GM18858 (cell line): ENCODE measurements at regions not wholly inside any gene's neighbourhood (a gene's known extent, or its start where the extent isn't known, plus 50 kb on each side); places are given as distances from the start of the nearest gene placed in this dataset.
A peak's percentile ranks its signal among the peaks of the same experiment; 100 is the strongest.
"Not testable (repeated sequence)": the region's sequence is repeated elsewhere in the genome, so short reads cannot be mapped to it uniquely, and the experiment has no call there.

Experiments used
- ATAC-seq: cut with Tn5 transposase; IDR thresholded peaks from one replicate; pipeline ENCODE4 v1.9.1; 2021; ENCODE audit not compliant: unreplicated experiment

DNA sequence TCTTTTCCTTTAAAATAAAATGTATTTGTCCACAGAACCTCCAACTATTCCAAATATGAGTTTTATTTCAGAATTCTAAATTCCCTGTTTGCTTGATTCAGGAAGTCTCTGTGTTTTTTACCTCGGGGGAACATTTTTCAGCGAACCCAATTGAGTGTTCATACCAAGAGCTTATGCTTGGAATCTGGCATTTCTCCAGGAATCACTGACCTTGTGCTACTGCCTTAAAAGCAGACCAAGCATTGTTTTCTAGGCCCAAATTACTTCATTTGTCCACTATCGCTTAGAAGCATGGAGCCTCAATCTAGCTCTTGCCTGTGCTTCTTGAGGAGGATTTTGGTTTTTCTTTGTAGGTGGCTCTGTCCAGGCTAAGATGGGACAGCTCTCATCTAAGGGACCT is 59.4 kb downstream of the EBLN1 start:
- no peak for ATAC-seq

GRCh38 chr10:22156750-22157149 is 61.1 kb downstream of the EBLN1 start:
- ATAC-seq = no peak

DNA sequence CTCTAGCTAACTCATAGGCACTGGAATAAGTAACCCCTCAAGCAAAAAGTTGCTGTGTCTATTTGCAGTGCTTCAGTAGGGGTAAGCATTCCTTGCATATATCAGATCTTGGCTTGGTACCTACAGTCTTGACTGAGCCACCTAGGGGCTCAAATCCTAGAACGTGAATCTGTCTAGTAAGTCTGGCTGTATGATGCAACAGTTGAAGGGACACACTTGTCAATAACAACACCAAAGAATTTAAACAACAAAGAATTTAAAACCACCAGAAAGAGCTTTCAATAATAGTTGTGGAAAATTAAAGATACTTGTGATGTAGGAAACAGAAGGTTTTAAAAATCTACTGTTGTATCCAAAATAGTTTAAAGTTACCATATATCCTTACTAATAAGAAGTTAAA is 65.4 kb downstream of the EBLN1 start:
- ATAC-seq = no peak

- no peak for ATAC-seq
Measured at GRCh38 chr10:22150842-22151241, 67.0 kb downstream of the EBLN1 start.

GRCh38 chr10:22148961-22149360 is 68.9 kb downstream of the EBLN1 start:
- no peak for ATAC-seq

DNA sequence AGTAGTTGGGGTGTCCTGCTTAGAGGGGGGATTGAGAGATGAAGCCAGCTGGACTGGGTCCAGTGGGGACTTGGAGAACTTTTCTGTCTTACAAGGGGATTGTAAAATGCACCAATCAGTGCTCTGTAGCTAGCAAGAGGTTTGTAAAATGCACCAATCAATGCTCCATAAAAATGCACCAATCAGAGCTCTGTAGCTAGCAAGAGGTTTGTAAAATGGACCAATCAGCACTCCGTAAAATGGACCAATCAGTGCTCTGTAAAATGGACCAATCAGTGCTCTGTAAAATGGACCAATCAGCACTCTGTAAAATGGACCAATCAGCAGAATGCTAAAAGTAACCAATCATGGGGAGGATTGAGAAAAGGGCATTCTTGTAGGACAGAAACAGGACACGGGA is 71.9 kb downstream of the EBLN1 start:
- not testable (repeated sequence) for ATAC-seq

- no peak for ATAC-seq
Measured at GRCh38 chr10:22137542-22137941, 80.3 kb downstream of the EBLN1 start.

DNA sequence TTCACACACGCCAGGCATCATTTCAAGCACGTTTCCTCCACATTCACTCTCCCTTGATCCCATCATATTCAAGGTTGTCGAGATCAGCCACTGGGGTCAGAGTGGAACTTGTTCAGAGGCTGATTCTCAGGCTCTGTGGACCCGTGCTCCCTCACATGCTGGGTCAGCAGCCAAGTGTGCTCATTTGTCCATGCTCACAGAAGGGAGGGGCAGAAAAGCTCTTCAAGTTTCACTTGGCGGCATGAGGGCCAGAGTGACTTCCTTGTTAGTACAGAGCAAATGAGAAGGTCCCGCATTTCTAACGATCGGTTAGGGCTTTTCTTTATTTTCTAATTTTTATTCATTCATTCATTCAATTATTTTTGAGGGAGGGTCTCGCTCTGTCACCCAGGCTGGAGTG is 82.2 kb downstream of the EBLN1 start:
- ATAC-seq = no peak

- ATAC-seq = peak; percentile 77
Measured at GRCh38 chr10:22133749-22134624, 83.8 kb downstream of the EBLN1 start.

GRCh38 chr10:22130824-22131223 is 87.0 kb downstream of the EBLN1 start:
- not testable (repeated sequence) for ATAC-seq

DNA sequence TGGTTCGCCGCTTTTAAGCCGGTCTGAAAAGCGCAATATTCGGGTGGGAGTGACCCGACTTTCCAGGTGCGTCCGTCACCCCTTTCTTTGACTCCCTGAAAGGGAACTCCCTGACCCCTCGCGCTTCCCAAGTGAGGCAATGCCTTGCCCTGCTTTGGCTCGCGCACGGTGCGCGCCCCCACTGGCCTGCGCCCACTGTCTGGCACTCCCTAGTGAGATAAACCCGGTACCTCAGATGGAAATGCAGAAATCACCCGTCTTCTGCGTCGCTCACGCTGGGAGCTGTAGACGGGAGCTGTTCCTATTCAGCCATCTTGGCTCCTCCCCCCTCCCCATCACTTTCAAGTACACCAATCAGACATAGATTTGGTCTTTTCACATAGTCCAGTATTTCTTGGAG is 88.2 kb downstream of the EBLN1 start:
- ATAC-seq = not testable (repeated sequence)

DNA sequence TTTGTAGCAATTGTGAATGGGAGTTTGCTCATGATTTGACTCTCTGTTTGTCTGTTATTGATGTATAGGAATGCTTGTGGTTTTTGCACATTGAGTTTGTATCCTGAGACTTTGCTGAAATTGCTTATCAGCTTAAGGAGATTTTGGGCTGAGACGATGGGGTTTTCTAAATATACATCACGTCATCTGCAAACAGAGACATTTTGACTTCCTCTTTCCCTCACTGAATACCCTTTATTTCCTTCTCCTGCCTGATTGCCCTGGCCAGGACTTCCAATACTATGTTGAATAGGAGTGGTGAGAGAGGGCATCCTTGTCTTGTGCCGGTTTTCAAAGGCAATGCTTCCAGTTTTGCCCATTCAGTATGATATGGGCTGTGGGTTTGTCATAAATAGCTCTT is 96.6 kb downstream of the EBLN1 start:
- not testable (repeated sequence) for ATAC-seq

- not testable (repeated sequence) for ATAC-seq
Measured at GRCh38 chr10:22120072-22120471, 97.7 kb downstream of the EBLN1 start.

GRCh38 chr10:22119575-22119974 is 98.2 kb downstream of the EBLN1 start:
- ATAC-seq = not testable (repeated sequence)

DNA sequence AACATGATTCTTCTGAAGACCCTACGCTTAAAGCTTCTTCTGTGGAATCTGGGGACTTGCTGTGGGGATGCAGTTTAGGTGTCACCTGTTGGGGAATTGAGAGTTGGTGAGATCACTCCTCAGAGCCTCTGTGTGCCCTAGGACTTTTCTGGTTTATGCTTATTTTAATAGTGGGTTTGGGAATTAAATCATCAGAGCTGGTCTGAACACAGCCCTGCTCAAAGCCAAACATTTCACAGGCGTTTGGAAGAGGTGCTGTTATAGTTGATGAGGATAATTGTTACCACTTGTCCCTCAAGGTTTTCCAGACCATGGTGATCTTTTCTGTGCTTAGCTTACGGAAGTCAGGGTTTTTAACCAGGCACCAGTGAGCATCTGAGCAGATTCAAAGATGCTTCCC is 106.1 kb downstream of the EBLN1 start:
- ATAC-seq = no peak

DNA sequence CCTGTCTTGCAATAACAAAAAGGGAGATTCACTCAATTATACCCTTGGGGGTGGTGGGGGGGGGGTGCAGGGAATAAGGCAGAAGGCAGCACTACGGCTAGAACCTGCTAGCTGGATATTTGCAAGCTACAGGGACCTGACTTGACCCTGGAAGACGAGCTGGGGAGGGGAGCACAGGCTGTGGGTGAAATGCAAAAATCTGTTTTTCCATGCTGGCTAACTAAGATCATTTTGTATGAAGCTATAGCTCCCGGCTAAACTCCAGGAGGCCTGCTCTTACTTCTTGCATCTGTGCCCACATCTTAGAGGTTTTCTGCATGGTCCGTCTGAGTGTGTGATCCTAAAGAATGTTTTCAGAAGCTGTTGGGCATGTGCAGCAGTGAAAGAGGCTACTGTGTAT is 106.6 kb downstream of the EBLN1 start:
- ATAC-seq = no peak

GRCh38 chr10:22110761-22111160 is 107.1 kb downstream of the EBLN1 start:
- ATAC-seq = no peak

DNA sequence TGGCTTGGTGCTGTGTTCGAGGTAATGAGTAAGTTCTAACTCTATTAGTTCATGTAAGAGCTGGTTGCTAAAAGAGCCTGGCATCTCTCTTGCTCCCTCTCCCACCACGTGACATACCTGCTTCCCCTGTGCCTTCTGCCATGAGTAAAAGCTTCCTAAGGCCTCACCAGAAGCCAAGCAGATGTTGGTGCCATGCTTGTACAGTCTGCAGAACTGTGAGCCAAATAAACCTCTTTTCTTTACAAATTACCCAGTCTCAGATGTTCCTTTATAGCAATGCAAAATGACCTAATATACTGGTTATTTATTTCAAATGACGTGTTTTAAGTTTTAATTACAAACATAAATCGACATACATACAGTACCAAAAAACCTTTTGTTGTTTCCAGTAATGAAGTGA is 101.7 kb upstream of the DNAJC1 start:
- ATAC-seq = no peak

DNA sequence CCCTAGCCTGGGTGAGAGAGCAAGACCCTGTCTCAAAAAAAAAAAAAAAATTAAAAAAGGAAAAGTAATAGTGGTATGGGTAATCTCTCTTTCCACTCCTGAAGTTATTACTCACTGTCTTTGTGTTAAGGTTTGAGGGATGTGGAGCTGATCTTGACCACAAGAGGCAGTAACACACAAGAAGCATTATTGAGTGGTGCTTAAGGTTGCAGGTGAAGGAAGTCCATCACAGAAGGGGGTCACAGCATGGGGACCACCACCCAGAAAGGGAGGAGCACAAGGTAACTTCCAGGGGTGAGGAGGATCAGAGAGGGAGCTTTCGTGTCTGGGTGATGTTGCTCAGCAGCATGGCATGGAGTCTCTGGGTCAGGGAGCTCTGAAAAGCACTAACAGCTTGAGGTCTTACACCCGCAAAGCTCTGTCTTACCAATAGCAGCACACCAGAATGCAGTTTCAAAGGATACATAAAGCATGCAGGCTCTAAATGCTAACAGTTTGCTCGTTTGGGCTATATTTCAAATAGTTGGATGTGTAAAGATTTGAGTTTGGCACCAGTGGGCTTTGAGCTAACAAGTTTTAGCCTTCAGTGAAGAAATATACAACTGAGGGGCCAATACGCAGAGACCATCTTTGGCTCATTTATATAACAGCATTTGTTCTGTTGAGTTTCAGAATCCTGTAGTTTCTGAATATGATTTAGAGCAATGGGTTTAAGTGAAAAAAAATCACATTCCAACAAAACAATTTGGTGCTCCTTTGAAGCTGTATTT is 100.4 kb upstream of the DNAJC1 start:
- ATAC-seq = no peak

DNA sequence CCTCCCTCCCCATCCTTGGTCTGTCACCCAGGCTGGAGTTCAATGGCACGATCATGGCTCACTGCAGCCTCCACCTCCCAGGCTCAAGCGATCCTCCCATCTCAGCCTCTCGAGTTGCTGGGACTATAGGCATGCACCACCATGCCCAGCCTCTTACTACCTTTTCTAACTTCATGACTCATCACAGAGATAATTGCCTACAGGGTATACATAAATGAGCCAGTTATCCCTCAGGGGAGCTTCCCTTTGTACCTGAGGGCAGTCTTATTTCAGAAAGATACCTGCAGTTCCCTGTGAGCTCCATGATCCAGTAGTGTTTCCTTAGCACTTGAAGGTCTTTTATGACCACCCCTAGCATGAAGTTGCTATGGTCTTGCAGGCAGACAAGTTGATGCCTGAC is 94.2 kb upstream of the DNAJC1 start:
- ATAC-seq = no peak

- not testable (repeated sequence) for ATAC-seq
Measured at GRCh38 chr10:22091260-22091659, 87.7 kb upstream of the DNAJC1 start.

DNA sequence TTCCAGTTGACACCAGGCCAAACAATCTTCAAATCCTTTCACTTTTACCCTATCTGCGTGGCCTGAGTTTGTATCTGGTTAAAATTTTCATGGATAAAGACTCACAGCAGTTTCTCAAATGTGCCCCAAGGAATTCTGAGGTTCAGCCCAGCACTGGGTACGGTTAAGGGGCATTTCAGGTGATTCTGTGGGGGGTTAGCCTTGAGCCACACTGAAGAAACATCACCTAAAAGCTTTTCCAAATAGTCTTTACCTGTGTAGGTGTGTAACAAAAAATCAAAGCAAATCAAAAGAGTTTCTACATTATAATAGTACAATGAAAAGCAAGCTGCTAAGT is 83.8 kb upstream of the DNAJC1 start:
- ATAC-seq = no peak
